ENCODE measurements at regions not wholly inside any gene's neighbourhood (a gene's known extent, or its start where the extent isn't known, plus 50 kb on each side); places are given as distances from the start of the nearest gene placed in this dataset.

DNA sequence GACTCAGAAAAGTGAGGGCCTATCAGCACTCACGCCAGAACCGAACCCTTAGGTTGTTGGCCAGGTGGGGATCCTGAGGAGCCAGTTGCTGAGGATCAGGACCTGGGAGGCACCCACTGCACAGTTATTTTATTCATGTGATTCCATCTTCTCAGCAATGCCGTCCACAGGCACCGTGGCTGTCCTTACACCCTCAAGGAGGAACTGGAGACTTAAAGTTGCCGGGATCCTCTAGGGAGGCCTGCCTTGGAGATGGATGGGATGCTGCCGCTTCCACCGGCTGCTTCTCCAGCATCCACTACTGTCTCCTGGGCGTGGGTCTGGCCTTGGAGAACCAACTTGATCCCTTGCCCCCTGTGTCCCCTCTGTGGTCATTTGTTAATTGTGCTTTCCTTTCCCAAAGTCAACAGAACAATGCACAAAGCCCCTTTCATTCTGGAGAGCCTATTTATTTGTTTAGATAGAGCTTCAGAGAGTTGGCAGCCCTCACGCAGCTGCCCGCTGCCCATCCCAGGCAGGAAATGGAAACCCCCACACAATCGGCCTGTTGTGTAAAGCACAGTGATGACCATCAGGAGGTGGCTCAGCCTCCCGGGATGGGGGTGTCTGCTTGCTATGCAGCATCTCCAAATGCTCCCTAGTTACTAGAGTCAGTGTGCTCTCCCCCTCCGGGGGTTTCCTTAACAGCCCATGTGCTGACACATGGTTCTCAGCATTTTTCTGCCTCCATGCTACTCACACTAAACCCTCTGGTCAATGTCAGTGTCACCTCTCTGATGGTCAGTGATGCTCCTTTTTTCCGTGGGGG, 52.9 kb upstream of the IGFBP3 start:
- DNase-seq, result peak in 1 of 2 experiments; percentile 9

DNA sequence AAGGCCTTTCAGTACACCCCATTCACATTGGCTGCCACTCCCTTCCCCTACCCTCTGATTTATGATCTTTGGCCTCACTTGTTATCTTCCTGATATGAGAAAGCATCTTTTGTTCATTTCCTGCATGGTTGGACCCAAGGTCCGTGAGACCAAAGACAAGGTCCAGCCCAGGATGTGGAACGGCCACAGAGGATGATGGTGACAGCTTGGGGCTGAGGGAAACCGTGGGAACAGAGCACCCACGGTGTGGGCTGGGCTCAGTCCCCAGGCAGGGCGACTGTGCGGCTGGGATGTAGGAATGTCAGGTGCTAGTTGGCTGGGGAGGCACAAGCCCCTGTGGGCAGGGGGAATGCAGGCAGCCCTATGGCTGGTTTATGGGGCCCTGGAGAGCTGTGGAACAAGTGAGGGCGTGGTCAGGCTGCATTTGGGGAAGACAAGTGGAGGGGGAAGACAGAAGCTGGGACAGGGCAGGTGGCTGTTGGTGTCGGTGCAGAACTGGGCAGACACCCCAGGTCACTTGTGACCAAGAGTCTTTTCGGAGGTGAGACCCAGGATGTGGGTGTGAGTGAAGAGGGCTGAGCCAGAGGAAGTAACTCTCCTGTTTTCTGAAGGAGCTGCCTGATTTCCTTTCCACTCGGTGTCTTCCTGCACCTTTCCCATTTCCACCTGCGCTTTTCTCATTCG, 51.7 kb upstream of the IGFBP3 start:
- DNase-seq, result no peak

GRCh38 chr7:45971661-45972175, 50.6 kb upstream of the IGFBP3 start:
- no peak for DNase-seq

DNA sequence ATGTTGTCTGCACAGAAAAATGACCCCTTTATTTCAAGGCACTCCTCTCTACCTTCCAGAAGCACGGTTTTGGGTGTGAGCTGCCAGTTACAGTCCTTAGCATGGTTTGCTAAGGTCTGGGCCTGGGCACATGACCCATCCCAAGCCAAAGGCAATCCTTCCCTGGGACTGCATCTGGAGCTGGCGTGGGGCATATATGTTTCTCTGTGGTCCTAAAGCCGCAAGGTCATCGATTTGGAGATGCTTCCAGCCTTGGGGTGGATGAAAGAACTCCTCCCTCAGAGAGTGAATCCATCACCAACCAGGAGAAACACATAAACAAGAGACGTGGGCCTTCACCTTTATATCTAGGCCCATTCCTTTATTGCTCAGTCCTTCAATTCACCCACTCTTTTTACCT, 50.1 kb upstream of the IGFBP3 start:
- no peak for DNase-seq

Data from SW 1271 (cell line).